Tibial nerve (tissue), 4 donors: ENCODE measurements at regions not wholly inside any gene's neighbourhood (a gene's known extent, or its start where the extent isn't known, plus 50 kb on each side); places are given as distances from the start of the nearest gene placed in this dataset.

Experiments
- EP300 ChIP-seq, 2 donors: sonication (generic); formaldehyde crosslinking; IDR thresholded peaks; one replicate each; pipeline ENCODE4 v1.6.1; 2017; ENCODE audit warnings: antibody characterized with exemption in 2 of 2, mild to moderate bottlenecking in 1 of 2
- POLR2A ChIP-seq, 2 donors: fragments of 450-650 bp; IDR thresholded peaks; one replicate each; pipeline ENCODE4 v1.6.1; 2017; ENCODE audit warnings: antibody characterized with exemption in 2 of 2, mild to moderate bottlenecking in 2 of 2, moderate library complexity in 2 of 2
- TF ChIP-seq, protein P1 (sequence below), 5 experiments: fragments of 200-600 bp in 3 of 5; fragments of 450-650 bp in 2 of 5; sonication (generic) in 3 of 5; IDR thresholded peaks; one replicate each; pipeline ENCODE4 v1.5.1; 2016 to 2019; ENCODE audit warnings: antibody characterized with exemption in 5 of 5, mild to moderate bottlenecking in 3 of 5, moderate library complexity in 2 of 5

DNA sequence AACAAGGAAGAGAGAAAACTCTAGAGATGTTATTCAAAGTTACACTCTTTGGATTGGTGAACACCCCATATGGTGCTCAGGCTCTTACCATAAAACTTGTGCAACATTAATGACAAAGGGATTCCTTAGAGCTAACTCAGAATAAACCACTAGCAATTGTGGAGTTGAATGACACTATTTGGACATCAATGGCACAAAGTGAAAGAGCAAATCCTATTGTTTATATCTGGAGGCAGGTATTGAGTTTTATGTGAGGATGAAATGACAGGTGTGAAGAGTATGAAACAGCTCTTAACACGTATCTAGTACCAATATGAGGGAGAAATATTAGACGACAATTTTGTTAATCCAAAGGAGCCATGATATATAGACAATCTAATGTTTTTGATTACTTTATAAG lies 584.9 kb upstream of the PBX1 start:
- TF ChIP-seq, protein P1, sequence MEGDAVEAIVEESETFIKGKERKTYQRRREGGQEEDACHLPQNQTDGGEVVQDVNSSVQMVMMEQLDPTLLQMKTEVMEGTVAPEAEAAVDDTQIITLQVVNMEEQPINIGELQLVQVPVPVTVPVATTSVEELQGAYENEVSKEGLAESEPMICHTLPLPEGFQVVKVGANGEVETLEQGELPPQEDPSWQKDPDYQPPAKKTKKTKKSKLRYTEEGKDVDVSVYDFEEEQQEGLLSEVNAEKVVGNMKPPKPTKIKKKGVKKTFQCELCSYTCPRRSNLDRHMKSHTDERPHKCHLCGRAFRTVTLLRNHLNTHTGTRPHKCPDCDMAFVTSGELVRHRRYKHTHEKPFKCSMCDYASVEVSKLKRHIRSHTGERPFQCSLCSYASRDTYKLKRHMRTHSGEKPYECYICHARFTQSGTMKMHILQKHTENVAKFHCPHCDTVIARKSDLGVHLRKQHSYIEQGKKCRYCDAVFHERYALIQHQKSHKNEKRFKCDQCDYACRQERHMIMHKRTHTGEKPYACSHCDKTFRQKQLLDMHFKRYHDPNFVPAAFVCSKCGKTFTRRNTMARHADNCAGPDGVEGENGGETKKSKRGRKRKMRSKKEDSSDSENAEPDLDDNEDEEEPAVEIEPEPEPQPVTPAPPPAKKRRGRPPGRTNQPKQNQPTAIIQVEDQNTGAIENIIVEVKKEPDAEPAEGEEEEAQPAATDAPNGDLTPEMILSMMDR (IDR thresholded peaks at IDR 0.05), result no peak
- TF ChIP-seq POLR2A (IDR thresholded peaks at IDR 0.05), result no peak
- no peak for TF ChIP-seq EP300 (IDR thresholded peaks at IDR 0.05)
